ENCODE measurements at regions not wholly inside any gene's neighbourhood (a gene's known extent, or its start where the extent isn't known, plus 50 kb on each side); places are given as distances from the start of the nearest gene placed in this dataset.

DNA sequence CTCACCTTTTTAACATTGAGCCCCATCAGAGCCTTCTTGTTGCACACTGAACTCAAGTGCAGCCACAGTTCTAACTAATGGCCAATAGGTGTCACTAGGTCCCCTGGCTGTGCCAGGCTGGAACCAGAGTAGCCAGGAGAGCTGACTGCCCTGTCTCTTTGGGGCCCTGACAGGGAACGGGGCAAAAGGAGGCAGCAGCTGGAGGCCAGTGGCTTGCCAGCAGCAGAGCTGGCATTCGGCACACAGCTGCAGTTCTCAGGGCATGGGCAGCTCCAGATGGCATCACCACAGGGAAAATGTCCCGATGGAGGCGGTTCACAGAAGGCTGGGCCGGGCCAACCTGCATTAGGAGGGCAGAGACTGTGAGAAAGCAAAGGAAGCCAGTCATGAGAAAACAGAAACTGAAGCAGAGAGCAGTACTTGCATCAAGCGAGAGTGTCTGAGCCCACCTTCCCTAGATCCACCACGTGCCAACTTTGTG, 188.6 kb downstream of the FCRL5 start:
- Histone ChIP-seq H3K4me2 (ENCODE audit: low read depth, low read length, poor library complexity, severe bottlenecking) (no peak overlapping the region), H3K9me2 (replicated peaks; ENCODE audit: low read depth, low read length) (no peaks in the 10 kb centered on the region)
- TF ChIP-seq CTCF (conservative IDR thresholded peaks at IDR 0.05; ENCODE audit: low read length) (peak; percentile 75), EZH2phosphoT487 (IDR thresholded peaks at IDR 0.05; ENCODE audit: borderline replicate concordance) (no peak)

DNA sequence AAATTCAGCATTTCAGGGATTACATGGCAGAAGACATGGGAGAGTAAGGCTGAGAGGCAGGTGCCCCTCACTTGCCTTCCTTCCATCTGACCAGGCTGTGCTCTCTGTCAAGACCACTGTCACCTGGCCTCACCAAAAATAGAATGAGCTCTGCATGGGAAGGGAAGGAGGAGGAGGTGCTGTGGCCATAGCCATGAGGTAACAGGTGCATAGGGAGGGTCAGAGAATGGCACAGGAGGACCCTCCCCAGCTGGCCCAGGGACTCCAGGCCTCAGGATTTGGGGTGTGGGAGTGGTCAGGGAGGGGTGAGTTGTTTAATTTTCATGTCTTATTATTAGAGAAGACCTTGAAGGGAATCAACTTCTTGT, 192.3 kb downstream of the FCRL5 start:
- Histone ChIP-seq H3K9ac (ENCODE audit: low read depth, low read length, poor library complexity, severe bottlenecking) (no peak overlapping the region), H3K36me3 (ENCODE audit: insufficient read depth, low read length) (no peaks in the 10 kb centered on the region), H2AFZ (ENCODE audit: low read length) (no peak overlapping the region; the same call in 1 of the 2 replicates), H3K9me3 (ENCODE audit: insufficient read depth, low read depth, low read length) (no peaks in the 10 kb centered on the region), H3F3A (ENCODE audit: low read depth) (0 out of 2 replicates have a peak, but pooled peaks cover 7% of the 10 kb centered on the region), H3K4me3 (ENCODE audit: low read length, poor library complexity, severe bottlenecking) (no peak overlapping the region), H3K79me2 (ENCODE audit: insufficient read depth, low read length) (no peaks in the 10 kb centered on the region), H3K9me2 (replicated peaks; ENCODE audit: low read depth, low read length) (no peaks in the 10 kb centered on the region), H3K27me3 (ENCODE audit: insufficient read depth, low read length, poor library complexity, severe bottlenecking) (no peaks in the 10 kb centered on the region), H4K20me1 (ENCODE audit: insufficient read depth, low read length, poor library complexity, severe bottlenecking) (no peaks in the 10 kb centered on the region), H3K4me2 (ENCODE audit: low read depth, low read length, poor library complexity, severe bottlenecking) (no peak overlapping the region), H3K4me1 (ENCODE audit: insufficient read depth, low read length, poor library complexity, severe bottlenecking) (peaks cover 44% of the 10 kb centered on the region)
- no peak for TF ChIP-seq CTCF (conservative IDR thresholded peaks at IDR 0.05; ENCODE audit: low read length)
- no peak for TF ChIP-seq EZH2phosphoT487 (IDR thresholded peaks at IDR 0.05; ENCODE audit: borderline replicate concordance)

More for the DNA sequence above, 188.6 kb downstream of the FCRL5 start:
- no peak overlapping the region for H3K9ac ChIP-seq (ENCODE audit: low read depth, low read length, poor library complexity, severe bottlenecking)
- no peaks in the 10 kb centered on the region for H3K27me3 ChIP-seq (ENCODE audit: insufficient read depth, low read length, poor library complexity, severe bottlenecking)
- no peaks in the 10 kb centered on the region for H3K9me3 ChIP-seq (ENCODE audit: insufficient read depth, low read depth, low read length)
- H4K20me1 ChIP-seq (ENCODE audit: insufficient read depth, low read length, poor library complexity, severe bottlenecking) = no peaks in the 10 kb centered on the region
- H3F3A ChIP-seq (ENCODE audit: low read depth) = no peaks in the 10 kb centered on the region
- H3K4me1 ChIP-seq (ENCODE audit: insufficient read depth, low read length, poor library complexity, severe bottlenecking) = peaks cover 33% of the 10 kb centered on the region
- no peak overlapping the region for H3K4me3 ChIP-seq (ENCODE audit: low read length, poor library complexity, severe bottlenecking)
- no peaks in the 10 kb centered on the region for H3K36me3 ChIP-seq (ENCODE audit: insufficient read depth, low read length)
- H3K79me2 ChIP-seq (ENCODE audit: insufficient read depth, low read length) = no peaks in the 10 kb centered on the region
- no peak overlapping the region for H2AFZ ChIP-seq (ENCODE audit: low read length)

DNA sequence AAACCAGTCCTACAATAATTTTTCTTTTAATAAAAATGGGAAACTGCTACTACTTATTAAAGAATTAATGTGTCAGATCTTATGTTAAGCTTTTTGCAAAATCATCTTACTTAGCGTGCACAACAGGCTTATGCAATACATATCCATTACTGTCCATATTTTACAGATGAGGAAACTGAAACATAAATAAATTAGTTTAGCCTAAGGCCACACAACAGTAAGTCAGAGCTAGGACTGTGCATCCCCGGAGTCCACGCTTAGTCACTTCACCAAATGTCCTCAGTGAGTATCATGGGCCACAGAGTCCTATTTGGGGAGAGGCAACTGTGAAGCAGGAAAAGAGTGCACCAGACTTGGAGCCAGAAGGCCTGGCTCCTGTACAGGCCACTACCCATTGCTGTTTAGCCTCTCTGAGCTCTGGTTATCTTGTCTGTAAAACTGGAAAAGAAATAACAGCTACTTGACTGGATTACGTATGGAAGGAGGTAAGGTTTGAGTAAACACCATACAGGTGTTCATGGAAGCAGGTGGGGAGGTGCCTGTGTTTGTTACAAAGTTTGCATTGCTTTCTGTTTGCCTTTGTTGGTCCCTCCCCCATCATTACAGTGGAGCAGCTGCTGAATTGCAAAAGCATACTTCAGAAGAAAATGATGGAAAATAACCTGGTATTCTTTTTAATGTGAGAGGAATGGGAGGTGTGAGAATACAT, 192.8 kb downstream of the FCRL5 start:
- H3F3A ChIP-seq (ENCODE audit: low read depth) = 0 out of 2 replicates have a peak, but pooled peaks cover 7% of the 10 kb centered on the region
- H3K9ac ChIP-seq (ENCODE audit: low read depth, low read length, poor library complexity, severe bottlenecking) = no peak overlapping the region
- H3K27me3 ChIP-seq (ENCODE audit: insufficient read depth, low read length, poor library complexity, severe bottlenecking) = no peaks in the 10 kb centered on the region
- no peaks in the 10 kb centered on the region for H4K20me1 ChIP-seq (ENCODE audit: insufficient read depth, low read length, poor library complexity, severe bottlenecking)
- no peaks in the 10 kb centered on the region for H3K9me3 ChIP-seq (ENCODE audit: insufficient read depth, low read depth, low read length)
- H3K4me2 ChIP-seq (ENCODE audit: low read depth, low read length, poor library complexity, severe bottlenecking) = no peak overlapping the region
- peak overlapping the region; percentile 71 for H2AFZ ChIP-seq (ENCODE audit: low read length)
- TF ChIP-seq EZH2phosphoT487 (IDR thresholded peaks at IDR 0.05; ENCODE audit: borderline replicate concordance) = no peak
- no peak for TF ChIP-seq CTCF (conservative IDR thresholded peaks at IDR 0.05; ENCODE audit: low read length)
- H3K9me2 ChIP-seq (replicated peaks; ENCODE audit: low read depth, low read length) = no peaks in the 10 kb centered on the region
- no peaks in the 10 kb centered on the region for H3K36me3 ChIP-seq (ENCODE audit: insufficient read depth, low read length)
- H3K79me2 ChIP-seq (ENCODE audit: insufficient read depth, low read length) = no peaks in the 10 kb centered on the region
- H3K4me3 ChIP-seq (ENCODE audit: low read length, poor library complexity, severe bottlenecking) = no peak overlapping the region
- H3K4me1 ChIP-seq (ENCODE audit: insufficient read depth, low read length, poor library complexity, severe bottlenecking) = peaks cover 46% of the 10 kb centered on the region

Measured in Loucy (cell line).